GM18951 (cell line): ENCODE measurements at regions not wholly inside any gene's neighbourhood (a gene's known extent, or its start where the extent isn't known, plus 50 kb on each side); places are given as distances from the start of the nearest gene placed in this dataset.

ENCODE experiments used
- POLR2A ChIP-seq: IDR thresholded peaks from 4 replicates; pipeline ENCODE4 v1.6.1; 2011; ENCODE audit warnings: mild to moderate bottlenecking; ENCODE audit not compliant: insufficient read length, insufficient read depth; ENCODE audit errors: extremely low read depth
- in situ Hi-C: fragments of 300-500 bp; cut with MboI; formaldehyde crosslinking; loops from one replicate; pipeline ENCODE4 v1.12.0; 2022; ENCODE audit warnings: low sequenced_read_pairs, mixed read lengths, inconsistent platforms; ENCODE audit not compliant: unreplicated experiment

- no peak for TF ChIP-seq POLR2A
- in situ Hi-C loops, result no loop called here
These were observed 118.3 kb upstream of the BOD1 start for GRCh38 chr5:173734716-173735115.

DNA sequence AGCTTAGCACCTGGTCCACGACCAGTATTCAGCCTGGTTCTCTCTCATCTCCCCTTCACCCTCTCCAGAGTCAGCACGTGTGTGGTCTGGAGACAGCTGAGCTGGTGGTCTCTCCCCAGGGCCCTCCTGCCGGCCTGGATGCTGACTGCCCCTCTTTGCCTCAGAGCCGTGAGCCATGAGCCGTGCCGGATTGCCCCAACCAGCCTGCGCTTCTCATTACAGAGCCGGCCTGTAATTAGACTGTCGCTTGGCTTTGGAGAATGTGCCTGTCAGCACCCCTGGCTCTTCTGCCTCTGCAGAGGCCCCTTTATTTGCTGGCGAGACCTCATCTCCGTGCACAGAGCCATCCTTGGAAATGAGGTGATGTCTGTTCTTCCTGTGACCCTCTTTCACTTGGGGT, 118.7 kb upstream of the BOD1 start:
- TF ChIP-seq POLR2A, result no peak
- in situ Hi-C loops, result no loop called here

- TF ChIP-seq POLR2A, result no peak
- in situ Hi-C loops, result no loop called here
These were observed 119.2 kb upstream of the BOD1 start for GRCh38 chr5:173735691-173736090.

DNA sequence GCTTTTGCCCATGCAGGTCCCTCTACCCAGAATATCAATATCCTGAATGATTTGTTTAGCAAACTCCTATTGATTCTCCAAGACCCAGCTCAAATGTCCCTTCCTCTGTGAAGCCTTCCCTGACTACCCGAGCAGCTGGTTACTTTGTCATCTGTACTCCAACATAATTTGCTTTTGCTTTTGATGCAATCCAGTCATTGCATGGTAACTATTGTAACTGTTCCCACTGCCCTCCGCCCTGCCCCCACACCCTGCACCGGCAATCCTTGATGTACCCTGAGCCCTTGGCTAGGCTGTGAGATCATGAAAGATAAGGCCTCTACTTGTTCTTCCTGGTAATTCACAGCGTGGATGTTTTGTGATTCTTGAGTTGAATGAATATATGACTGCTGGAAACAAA, 119.9 kb upstream of the BOD1 start:
- TF ChIP-seq POLR2A, result no peak
- in situ Hi-C loops, result no loop called here

DNA sequence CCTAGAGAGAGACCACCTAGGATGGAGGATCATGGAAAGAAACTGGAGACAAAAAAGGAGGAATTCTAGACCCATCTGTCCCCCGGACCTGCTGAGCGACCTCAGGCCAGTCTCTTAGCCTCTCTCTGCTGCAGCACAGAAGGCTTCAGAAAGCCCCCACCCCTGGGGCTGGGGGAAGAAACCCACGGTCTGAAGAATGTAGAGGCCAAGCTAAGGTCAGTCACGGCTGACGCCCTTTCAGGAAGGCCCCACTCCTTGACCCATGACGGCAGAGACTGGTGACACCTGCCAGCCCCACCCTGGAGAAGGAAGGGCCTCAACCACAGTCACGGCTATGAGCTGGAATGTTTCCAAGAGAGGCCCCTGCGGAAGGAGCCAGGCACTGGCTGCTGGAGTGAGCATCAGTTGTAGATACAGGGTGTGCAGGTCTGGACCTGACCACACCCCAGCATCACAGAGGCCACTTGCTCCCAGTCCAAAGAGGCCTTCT, 120.5 kb upstream of the BOD1 start:
- TF ChIP-seq POLR2A, result peak; percentile 39
- in situ Hi-C loops, result no loop called here

- no peak for TF ChIP-seq POLR2A
These were observed 123.3 kb upstream of the BOD1 start for GRCh38 chr5:173739741-173740140.

DNA sequence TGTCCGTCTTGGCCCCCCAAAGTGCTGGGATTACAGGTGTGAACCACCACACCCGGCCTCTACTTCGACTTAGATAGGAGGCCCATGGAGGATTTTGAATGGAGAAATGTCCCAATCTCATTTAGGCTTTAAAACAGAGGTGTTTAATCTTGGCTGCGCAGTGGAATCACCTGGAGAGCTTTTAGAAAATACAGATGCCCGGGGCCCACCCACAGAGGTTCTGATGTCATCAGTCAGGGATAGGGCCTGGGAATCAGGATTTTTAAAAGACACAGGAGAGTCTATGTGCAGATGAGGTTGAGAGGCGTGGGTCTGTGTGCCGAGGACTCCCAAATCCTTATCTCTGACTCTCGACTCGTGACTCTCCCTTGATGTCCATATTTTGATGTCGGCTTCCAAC, 124.0 kb upstream of the BOD1 start:
- no peak for TF ChIP-seq POLR2A
- in situ Hi-C loops, result no loop called here

More at GRCh38 chr5:173739741-173740140, 123.3 kb upstream of the BOD1 start:
- in situ Hi-C loops, result no loop called here

DNA sequence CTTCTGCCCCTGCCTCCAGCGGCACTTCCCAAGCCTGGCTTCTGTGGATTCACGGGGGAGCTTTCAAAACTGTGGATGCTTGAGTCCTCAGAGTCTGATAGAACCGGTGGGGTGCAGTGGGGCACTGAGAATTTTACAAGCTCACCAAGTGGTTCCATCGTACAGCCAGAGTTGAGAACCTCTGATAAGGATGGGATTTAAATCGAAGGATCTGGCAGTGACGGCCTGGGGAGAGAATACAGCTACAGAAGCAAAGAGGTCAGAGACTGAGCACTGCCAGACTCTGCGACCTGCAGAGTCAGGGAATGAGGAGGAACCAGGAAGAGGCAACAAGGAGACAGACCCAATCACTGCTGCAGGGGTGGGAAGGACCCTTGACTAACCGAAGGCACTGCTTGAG, 124.6 kb upstream of the BOD1 start:
- in situ Hi-C loops, result no loop called here
- TF ChIP-seq POLR2A, result no peak

GRCh38 chr5:173741729-173742431, 125.4 kb upstream of the BOD1 start:
- in situ Hi-C loops, result no loop called here
- TF ChIP-seq POLR2A, result peak; percentile 14

GRCh38 chr5:173742432-173742816, 126.0 kb upstream of the BOD1 start:
- in situ Hi-C loops, result no loop called here
- no peak for TF ChIP-seq POLR2A

GRCh38 chr5:173743641-173744343, 127.3 kb upstream of the BOD1 start:
- TF ChIP-seq POLR2A, result no peak
- in situ Hi-C loops, result no loop called here

DNA sequence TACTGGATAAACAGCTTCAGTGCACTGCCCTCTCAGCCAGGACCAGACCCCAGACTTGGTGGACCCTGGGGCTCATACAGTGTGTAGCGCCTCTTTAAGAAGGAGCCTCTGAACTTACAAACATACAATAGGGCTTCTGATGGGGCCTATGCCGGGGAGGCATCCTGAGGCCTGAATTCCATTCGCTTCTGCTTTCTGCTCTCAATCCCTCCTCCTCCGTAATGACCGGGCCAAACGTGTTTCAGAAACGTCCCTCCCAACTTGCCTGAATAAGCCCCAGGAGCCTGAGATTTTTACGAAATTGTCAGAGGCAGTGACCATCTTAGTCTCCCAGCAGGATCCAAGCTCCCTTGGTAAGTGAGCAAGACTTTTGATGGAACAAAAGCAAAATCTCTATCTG, 128.1 kb upstream of the BOD1 start:
- no peak for TF ChIP-seq POLR2A
- in situ Hi-C loops, result no loop called here

DNA sequence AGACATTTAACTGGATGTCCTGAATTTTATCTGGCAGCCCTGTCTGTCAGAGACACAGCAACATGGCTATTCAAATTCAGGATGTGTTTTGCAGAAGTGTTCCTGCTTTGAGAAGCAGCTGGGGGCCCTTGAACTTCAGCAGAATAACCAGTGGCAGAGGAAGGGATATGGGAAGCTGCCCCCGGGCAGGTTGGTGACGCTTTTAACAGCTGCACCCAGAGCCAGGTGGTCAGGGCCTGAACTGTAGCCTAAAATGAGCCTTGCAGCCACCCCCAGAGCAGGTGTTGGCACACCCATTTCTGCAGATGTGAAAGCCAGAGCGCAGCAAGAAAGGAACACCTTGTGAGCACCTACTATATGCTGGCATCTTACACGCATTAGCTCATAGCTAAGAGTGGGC, 128.7 kb upstream of the BOD1 start:
- TF ChIP-seq POLR2A, result no peak
- in situ Hi-C loops, result no loop called here

DNA sequence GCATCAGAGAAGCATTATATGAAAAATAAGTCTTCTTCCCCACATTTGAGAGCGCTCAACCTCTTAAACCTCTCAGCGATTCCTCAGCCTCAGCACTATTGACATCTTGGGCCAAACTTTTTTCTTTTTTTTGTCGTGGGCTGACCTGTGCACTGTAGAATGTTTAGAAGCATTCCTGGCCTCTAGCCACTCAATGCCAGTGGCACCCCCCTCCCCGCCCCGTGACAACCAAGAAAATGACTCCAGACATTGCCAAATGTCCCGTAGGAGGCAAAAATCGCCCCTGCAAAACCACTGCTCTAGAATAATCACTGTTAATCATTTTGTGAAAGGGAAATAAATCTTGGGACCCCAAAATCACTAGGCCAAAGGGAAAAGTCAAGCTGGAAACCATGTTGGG, 129.1 kb upstream of the BOD1 start:
- in situ Hi-C loops, result no loop called here
- no peak for TF ChIP-seq POLR2A
